IPS-18c (cell line): ENCODE measurements at regions not wholly inside any gene's neighbourhood (a gene's known extent, or its start where the extent isn't known, plus 50 kb on each side); places are given as distances from the start of the nearest gene placed in this dataset.
"Not testable (repeated sequence)": the region's sequence is repeated elsewhere in the genome, so short reads cannot be mapped to it uniquely, and the experiment has no call there.

Source experiments
- H3K4me3 ChIP-seq: 2 replicates; pipeline ENCODE4 v1.7.0; 2013; ENCODE audit warnings: low read depth, mild to moderate bottlenecking, low read length, moderate library complexity; ENCODE audit not compliant: insufficient read depth
- H3K9me3 ChIP-seq: one replicate; pipeline ENCODE4 v1.6.1; 2013; ENCODE audit warnings: mild to moderate bottlenecking, low read length, moderate library complexity; ENCODE audit not compliant: control insufficient read depth, insufficient read depth

GRCh38 chr14:101631970-101632369 is 70.7 kb downstream of the DIO3 start:
- H3K9me3 ChIP-seq, H3K4me3 ChIP-seq: not testable (repeated sequence)

- Histone ChIP-seq H3K9me3 (peaks cover 2% of the 10 kb centered on the region), H3K4me3 (no peak overlapping the region)
These were observed 71.2 kb downstream of the DIO3 start for GRCh38 chr14:101632520-101632919.

- H3K9me3 ChIP-seq = peaks cover 2% of the 10 kb centered on the region
- no peak overlapping the region for H3K4me3 ChIP-seq
These were observed 72.0 kb downstream of the DIO3 start for GRCh38 chr14:101633276-101633675.

- H3K4me3 ChIP-seq = no peak overlapping the region
- H3K9me3 ChIP-seq = peaks cover 2% of the 10 kb centered on the region
These were observed 73.0 kb downstream of the DIO3 start for GRCh38 chr14:101634202-101634849.

GRCh38 chr14:101634850-101635748 is 73.8 kb downstream of the DIO3 start:
- peaks cover 2% of the 10 kb centered on the region for H3K9me3 ChIP-seq
- H3K4me3 ChIP-seq = no peak overlapping the region

- Histone ChIP-seq H3K9me3 (peaks cover 2% of the 10 kb centered on the region), H3K4me3 (no peak overlapping the region)
These were observed 74.7 kb downstream of the DIO3 start for GRCh38 chr14:101635749-101636560.

GRCh38 chr14:101639241-101639833 is 78.0 kb downstream of the DIO3 start:
- Histone ChIP-seq H3K4me3 (no peak overlapping the region), H3K9me3 (no peaks in the 10 kb centered on the region)

GRCh38 chr14:101643651-101644050 is 82.4 kb downstream of the DIO3 start:
- H3K9me3 ChIP-seq = no peaks in the 10 kb centered on the region
- no peak overlapping the region for H3K4me3 ChIP-seq

GRCh38 chr14:101654051-101654450 is 92.8 kb downstream of the DIO3 start:
- H3K4me3 ChIP-seq = no peak overlapping the region

GRCh38 chr14:101657372-101657771 is 96.1 kb downstream of the DIO3 start:
- Histone ChIP-seq H3K9me3 (no peaks in the 10 kb centered on the region), H3K4me3 (no peak overlapping the region)

More at GRCh38 chr14:101654051-101654450, 92.8 kb downstream of the DIO3 start:
- no peaks in the 10 kb centered on the region for H3K9me3 ChIP-seq

GRCh38 chr14:101665478-101666078 is 95.9 kb upstream of the PPP2R5C start:
- H3K4me3 ChIP-seq = no peak overlapping the region
- H3K9me3 ChIP-seq = no peaks in the 10 kb centered on the region

GRCh38 chr14:101666264-101666663 is 95.2 kb upstream of the PPP2R5C start:
- Histone ChIP-seq H3K9me3 (no peaks in the 10 kb centered on the region), H3K4me3 (no peak overlapping the region)

GRCh38 chr14:101669629-101670028 is 91.9 kb upstream of the PPP2R5C start:
- Histone ChIP-seq H3K9me3 (no peaks in the 10 kb centered on the region), H3K4me3 (no peak overlapping the region)

GRCh38 chr14:101673873-101674272 is 87.6 kb upstream of the PPP2R5C start:
- Histone ChIP-seq H3K4me3 (no peak overlapping the region), H3K9me3 (no peaks in the 10 kb centered on the region)

- not testable (repeated sequence) for H3K9me3 ChIP-seq, H3K4me3 ChIP-seq
These were observed 85.7 kb upstream of the PPP2R5C start for GRCh38 chr14:101675835-101676234.

- H3K9me3 ChIP-seq, H3K4me3 ChIP-seq: not testable (repeated sequence)
These were observed 83.6 kb upstream of the PPP2R5C start for GRCh38 chr14:101677912-101678327.

- Histone ChIP-seq H3K9me3 (no peaks in the 10 kb centered on the region), H3K4me3 (no peak overlapping the region)
These were observed 79.7 kb upstream of the PPP2R5C start for GRCh38 chr14:101681795-101682194.
